Stomach (tissue), 8 donors: ENCODE measurements at regions not wholly inside any gene's neighbourhood (a gene's known extent, or its start where the extent isn't known, plus 50 kb on each side); places are given as distances from the start of the nearest gene placed in this dataset.

Experiments
- DNase-seq, 2 donors: peaks; one replicate each; pipeline versions ENCODE4 v3.0.0 to v3.0.0-alpha.2; 2013 to 2019
- H3K27ac ChIP-seq, 5 donors: fragments of 200-600 bp in 4 of 5; sonication (generic) in 4 of 5; one replicate each; pipeline ENCODE4 v1.5.1; 2013 to 2019; ENCODE audit warnings: mild to moderate bottlenecking in 1 of 5, moderate library complexity in 1 of 5
- H3K27me3 ChIP-seq, 3 donors: fragments of 200-600 bp; sonication (generic); one replicate each; pipeline ENCODE4 v1.5.1; 2017 to 2019; ENCODE audit warnings: mixed run types in 1 of 3
- H3K36me3 ChIP-seq, 4 donors: fragments of 200-600 bp; sonication (generic); 1 replicate in 3 of 4; 2 replicates in 1 of 4; pipeline ENCODE4 v1.5.1; 2016 to 2019
- H3K4me1 ChIP-seq, 4 donors: fragments of 200-600 bp; sonication (generic); one replicate each; pipeline ENCODE4 v1.5.1; 2016 to 2019
- H3K4me3 ChIP-seq, 4 donors: fragments of 200-600 bp; sonication (generic) in 3 of 4; one replicate each; pipeline ENCODE4 v1.5.1; 2016 to 2019; ENCODE audit warnings: mild to moderate bottlenecking in 1 of 4
- H3K9me3 ChIP-seq, 4 donors: fragments of 200-600 bp; sonication (generic); one replicate each; pipeline ENCODE4 v1.5.1; 2016 to 2019
- EP300 ChIP-seq: sonication (generic); formaldehyde crosslinking; IDR thresholded peaks from one replicate; pipeline ENCODE4 v1.6.1; 2017; ENCODE audit warnings: antibody characterized with exemption
- POLR2A ChIP-seq, 4 donors: fragments of 450-650 bp; IDR thresholded peaks; one replicate each; pipeline ENCODE4 v1.6.1; 2016; ENCODE audit warnings: antibody characterized with exemption in 4 of 4, control low read depth in 2 of 4, mild to moderate bottlenecking in 1 of 4, moderate library complexity in 1 of 4
- POLR2AphosphoS5 ChIP-seq, 3 donors: sonication (generic); formaldehyde crosslinking; IDR thresholded peaks; one replicate each; pipeline ENCODE4 v1.6.1; 2016; ENCODE audit warnings: antibody characterized with exemption in 3 of 3
- WGBS, 5 donors: extraction: QIAGEN DNeasy Blood & Tissue Kit in 3 of 5; methylation state at CpG; one replicate each; pipeline versions ENCODE4 v1.1.5 to v1.1.7; 2013 to 2018; 5-methylcytosine and 5-hydroxymethylcytosine counted together
- intact Hi-C: fragments of 100-400 bp; cut with DNase I; formaldehyde crosslinking; loops from one replicate; pipeline ENCODE4 v1.15.1; 2023; ENCODE audit warnings: low total_unique reads
- TF ChIP-seq, protein P1 (sequence below), 7 experiments: fragments of 450-650 bp in 4 of 7; fragments of 200-600 bp in 3 of 7; sonication (generic) in 3 of 7; IDR thresholded peaks; one replicate each; pipeline ENCODE4 v1.5.1; 2016 to 2019; ENCODE audit warnings: antibody characterized with exemption in 7 of 7, control low read depth in 2 of 7, mild to moderate bottlenecking in 1 of 7
- donor health status: healthy with polysubstance abuse.
- donor health status: Bipolar disorder and iron deficiency.
- donor health status: healthy.

DNA sequence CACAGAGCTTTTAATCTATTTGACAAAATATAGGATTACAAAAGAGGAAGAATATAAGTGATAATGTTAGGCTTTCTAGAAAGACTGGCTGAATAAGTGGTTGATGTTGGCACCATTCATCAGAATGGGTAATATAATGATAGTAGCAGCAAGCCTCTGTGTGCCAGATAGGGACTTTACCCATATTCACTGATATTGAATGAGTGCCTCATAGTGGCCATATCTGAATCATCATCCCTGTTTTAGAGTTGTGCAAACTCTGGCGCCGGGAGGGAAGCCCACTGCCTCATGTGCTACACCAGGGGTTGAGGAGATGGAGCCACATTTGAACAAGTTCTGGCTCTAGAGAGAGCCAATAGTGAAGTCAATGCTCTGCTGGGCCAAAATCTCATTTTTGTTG is 368.7 kb upstream of the CRIM1 start:
- Histone ChIP-seq H3K36me3 (no peaks in the 10 kb centered on the region), H3K4me1 (no peaks in the 10 kb centered on the region), H3K27ac (no peak overlapping the region), H3K27me3 (no peaks in the 10 kb centered on the region), H3K9me3 (no peaks in the 10 kb centered on the region), H3K4me3 (no peak overlapping the region)
- intact Hi-C loops: no loop called here
- WGBS, 5 donors: 63 to 88% (median 69%) methylated on average over 2 of the region's 2 CpGs
- TF ChIP-seq, protein P1, sequence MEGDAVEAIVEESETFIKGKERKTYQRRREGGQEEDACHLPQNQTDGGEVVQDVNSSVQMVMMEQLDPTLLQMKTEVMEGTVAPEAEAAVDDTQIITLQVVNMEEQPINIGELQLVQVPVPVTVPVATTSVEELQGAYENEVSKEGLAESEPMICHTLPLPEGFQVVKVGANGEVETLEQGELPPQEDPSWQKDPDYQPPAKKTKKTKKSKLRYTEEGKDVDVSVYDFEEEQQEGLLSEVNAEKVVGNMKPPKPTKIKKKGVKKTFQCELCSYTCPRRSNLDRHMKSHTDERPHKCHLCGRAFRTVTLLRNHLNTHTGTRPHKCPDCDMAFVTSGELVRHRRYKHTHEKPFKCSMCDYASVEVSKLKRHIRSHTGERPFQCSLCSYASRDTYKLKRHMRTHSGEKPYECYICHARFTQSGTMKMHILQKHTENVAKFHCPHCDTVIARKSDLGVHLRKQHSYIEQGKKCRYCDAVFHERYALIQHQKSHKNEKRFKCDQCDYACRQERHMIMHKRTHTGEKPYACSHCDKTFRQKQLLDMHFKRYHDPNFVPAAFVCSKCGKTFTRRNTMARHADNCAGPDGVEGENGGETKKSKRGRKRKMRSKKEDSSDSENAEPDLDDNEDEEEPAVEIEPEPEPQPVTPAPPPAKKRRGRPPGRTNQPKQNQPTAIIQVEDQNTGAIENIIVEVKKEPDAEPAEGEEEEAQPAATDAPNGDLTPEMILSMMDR (IDR thresholded peaks at IDR 0.05): no peak
- no peak for TF ChIP-seq EP300
- TF ChIP-seq POLR2A (IDR thresholded peaks at IDR 0.05): no peak
- TF ChIP-seq POLR2AphosphoS5 (IDR thresholded peaks at IDR 0.05): no peak
- DNase-seq: no peak

DNA sequence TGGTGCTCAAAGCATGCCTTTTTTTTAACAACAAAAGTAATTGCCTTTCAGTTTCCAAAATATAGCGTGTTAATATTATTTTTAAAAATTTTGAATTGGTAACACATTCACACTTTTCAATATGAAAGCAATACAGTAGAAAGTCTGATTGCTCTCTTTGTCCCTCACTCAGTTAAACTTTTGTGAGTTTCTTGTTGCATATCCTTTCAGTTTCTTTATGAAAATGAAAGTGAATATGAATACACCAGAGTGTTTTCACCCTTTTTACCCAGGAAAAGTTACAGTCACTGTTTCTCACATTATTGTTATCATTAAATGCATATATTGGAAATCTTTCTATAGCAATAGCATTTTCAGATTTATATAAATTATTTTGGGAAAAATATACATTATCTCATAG is 377.4 kb upstream of the CRIM1 start:
- H3K4me3 ChIP-seq: no peak overlapping the region
- H3K4me1 ChIP-seq: no peaks in the 10 kb centered on the region
- no peaks in the 10 kb centered on the region for H3K36me3 ChIP-seq
- no peaks in the 10 kb centered on the region for H3K27me3 ChIP-seq
- no peaks in the 10 kb centered on the region for H3K9me3 ChIP-seq
- TF ChIP-seq EP300 (no peak), POLR2AphosphoS5 (IDR thresholded peaks at IDR 0.05) (no peak)
- WGBS, 5 donors: 76 to 90% (median 83%) methylated on average over 1 of the region's 1 CpG
- no peak for DNase-seq
- intact Hi-C loops: no loop called here
- no peak overlapping the region for H3K27ac ChIP-seq

DNA sequence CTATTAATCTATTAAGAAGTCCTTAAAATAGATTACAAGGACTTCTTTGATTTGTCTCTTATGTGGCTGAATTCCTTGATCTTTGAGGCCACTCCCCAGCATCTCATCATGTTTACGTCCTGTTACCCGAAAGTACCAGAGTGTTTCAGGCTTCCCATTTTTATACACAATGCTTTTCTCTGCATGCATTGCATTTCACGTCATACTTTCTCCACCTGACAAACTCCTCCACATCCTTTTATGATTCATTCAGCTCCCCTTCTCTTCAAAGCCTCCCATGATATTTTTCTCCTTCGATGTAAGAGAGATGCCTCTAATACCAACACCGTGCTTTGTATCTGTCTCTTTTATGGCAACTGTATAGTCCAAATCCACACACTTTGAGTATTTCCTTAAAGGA is 379.0 kb upstream of the CRIM1 start:
- Histone ChIP-seq H3K4me3 (no peak overlapping the region), H3K36me3 (no peaks in the 10 kb centered on the region), H3K4me1 (no peaks in the 10 kb centered on the region), H3K27ac (no peak overlapping the region), H3K9me3 (no peaks in the 10 kb centered on the region), H3K27me3 (no peaks in the 10 kb centered on the region)
- WGBS, 5 donors: 86 to 93% (median 90%) methylated on average over 5 of the region's 5 CpGs
- intact Hi-C loops: no loop called here
- DNase-seq: no peak
- TF ChIP-seq POLR2A (IDR thresholded peaks at IDR 0.05) (no peak), EP300 (no peak), POLR2AphosphoS5 (IDR thresholded peaks at IDR 0.05) (no peak)
- TF ChIP-seq, protein P1 (IDR thresholded peaks at IDR 0.05): no peak

DNA sequence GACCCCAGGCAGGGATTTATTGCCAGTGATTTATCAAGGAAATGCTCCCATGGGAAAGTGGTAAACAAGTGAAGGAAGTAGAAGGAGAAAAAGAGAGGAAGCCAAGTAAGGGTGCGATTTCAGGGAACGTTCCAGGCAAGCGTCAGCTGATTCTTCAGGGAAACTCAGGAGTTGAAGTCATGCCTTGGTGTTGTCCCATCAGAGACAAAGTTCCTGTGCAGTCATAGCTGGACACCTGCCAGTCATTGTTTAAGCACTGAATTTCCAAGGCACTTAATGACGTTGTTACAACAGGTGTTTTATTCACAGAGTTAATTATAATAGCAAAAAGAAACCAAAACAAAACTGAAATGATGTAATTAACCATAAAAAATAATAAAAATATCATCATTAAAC is 381.8 kb upstream of the CRIM1 start:
- intact Hi-C loops: no loop called here
- Histone ChIP-seq H3K9me3 (no peaks in the 10 kb centered on the region), H3K4me3 (no peak overlapping the region), H3K4me1 (no peaks in the 10 kb centered on the region), H3K27me3 (no peaks in the 10 kb centered on the region), H3K36me3 (no peaks in the 10 kb centered on the region), H3K27ac (no peak overlapping the region)
- WGBS, 5 donors: 22 to 41% (median 33%) methylated on average over 4 of the region's 4 CpGs
- TF ChIP-seq, protein P1 (IDR thresholded peaks at IDR 0.05): no peak
- TF ChIP-seq POLR2A (IDR thresholded peaks at IDR 0.05): no peak
- TF ChIP-seq POLR2AphosphoS5 (IDR thresholded peaks at IDR 0.05): no peak
- no peak for TF ChIP-seq EP300
- peak in 1 of 2 donors; percentile 68 for DNase-seq

DNA sequence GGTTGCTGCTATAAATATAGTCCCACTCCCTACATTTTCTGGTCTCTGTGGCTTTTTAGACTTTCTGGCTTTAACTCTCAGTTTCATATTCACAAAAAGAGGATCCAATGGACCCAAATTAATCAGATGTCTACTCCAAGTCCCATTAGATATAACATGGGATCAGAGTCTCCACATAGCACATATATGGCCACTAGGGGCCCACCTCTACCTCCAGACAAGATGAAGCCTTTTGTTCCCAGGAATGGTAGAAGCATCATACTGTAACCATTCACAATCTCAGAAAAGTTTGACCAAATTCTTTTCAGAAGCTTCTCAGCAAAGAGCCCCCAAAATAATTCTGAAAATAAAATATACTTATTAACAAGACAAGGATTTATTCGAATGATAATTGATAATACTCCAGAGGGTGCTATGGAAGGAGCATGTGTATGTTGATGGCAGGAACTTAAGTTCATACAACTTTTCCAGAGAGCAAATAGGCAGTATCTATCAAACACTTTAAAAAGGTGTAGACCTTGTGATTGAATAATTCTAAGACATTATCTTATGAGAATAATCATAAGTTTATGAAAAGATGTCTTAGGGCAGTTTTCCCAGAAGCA is 382.3 kb upstream of the CRIM1 start:
- Histone ChIP-seq H3K27ac (no peak overlapping the region), H3K4me3 (no peak overlapping the region), H3K27me3 (no peaks in the 10 kb centered on the region), H3K9me3 (no peaks in the 10 kb centered on the region), H3K4me1 (no peaks in the 10 kb centered on the region), H3K36me3 (no peaks in the 10 kb centered on the region)
- peak in 1 of 2 donors; percentile 52 for DNase-seq
- TF ChIP-seq, protein P1 (IDR thresholded peaks at IDR 0.05): peak in 5 of 7 experiments; percentile 25 to 52 (median 45)
- TF ChIP-seq POLR2AphosphoS5 (IDR thresholded peaks at IDR 0.05): no peak
- intact Hi-C loops: no loop called here
- WGBS, 5 donors: 18 to 40% (median 23%) methylated on average over 1 of the region's 1 CpG
